Loucy (cell line): ENCODE measurements at regions not wholly inside any gene's neighbourhood (a gene's known extent, or its start where the extent isn't known, plus 50 kb on each side); places are given as distances from the start of the nearest gene placed in this dataset.

Experiments used
- H2AFZ ChIP-seq: fragments of 200-600 bp; sonication (generic); 2 replicates; pipeline ENCODE4 v1.6.0; 2016; ENCODE audit warnings: antibody characterized with exemption, mild to moderate bottlenecking, low read length, moderate library complexity
- H3F3A ChIP-seq: fragments of 200-600 bp; 2 replicates; pipeline ENCODE4 v1.6.0; 2016; ENCODE audit warnings: antibody characterized with exemption, low read depth, mild to moderate bottlenecking
- H3K27me3 ChIP-seq: fragments of 200-600 bp; sonication (generic); 2 replicates; pipeline ENCODE4 v1.6.1; 2014; ENCODE audit warnings: low read length, mild to moderate bottlenecking; ENCODE audit not compliant: insufficient read depth, poor library complexity, severe bottlenecking
- H3K36me3 ChIP-seq: fragments of 200-600 bp; sonication (generic); 2 replicates; pipeline ENCODE4 v1.6.1; 2016; ENCODE audit warnings: low read length; ENCODE audit not compliant: insufficient read depth
- H3K4me1 ChIP-seq: fragments of 200-600 bp; sonication (generic); 2 replicates; pipeline ENCODE4 v1.5.1; 2014; ENCODE audit warnings: low read length, mild to moderate bottlenecking; ENCODE audit not compliant: insufficient read depth, poor library complexity, severe bottlenecking
- H3K4me2 ChIP-seq: fragments of 200-600 bp; sonication (generic); 2 replicates; pipeline ENCODE4 v1.6.0; 2014; ENCODE audit warnings: antibody characterized with exemption, low read length, low read depth, mild to moderate bottlenecking; ENCODE audit not compliant: poor library complexity, severe bottlenecking
- H3K4me3 ChIP-seq: fragments of 200-600 bp; sonication (generic); 2 replicates; pipeline ENCODE4 v1.5.1; 2014; ENCODE audit warnings: low read length, mild to moderate bottlenecking, mixed read lengths; ENCODE audit not compliant: poor library complexity, severe bottlenecking
- H3K79me2 ChIP-seq: fragments of 200-600 bp; sonication (generic); 2 replicates; pipeline ENCODE4 v1.6.1; 2014; ENCODE audit warnings: low read length; ENCODE audit not compliant: insufficient read depth
- H3K9ac ChIP-seq: fragments of 200-600 bp; sonication (generic); 2 replicates; pipeline ENCODE4 v1.6.0; 2014; ENCODE audit warnings: mild to moderate bottlenecking, low read depth, low read length, moderate library complexity; ENCODE audit not compliant: poor library complexity, severe bottlenecking
- H3K9me2 ChIP-seq: fragments of 200-600 bp; sonication (generic); replicated peaks from 2 replicates; pipeline ENCODE4 v1.6.1; 2016; ENCODE audit warnings: low read depth, low read length, mixed read lengths
- H3K9me3 ChIP-seq: fragments of 200-600 bp; sonication (generic); 2 replicates; pipeline ENCODE4 v1.6.1; 2014; ENCODE audit warnings: mild to moderate bottlenecking, antibody characterized with exemption, low read length, low read depth; ENCODE audit not compliant: insufficient read depth
- H4K20me1 ChIP-seq: fragments of 200-600 bp; sonication (generic); 2 replicates; pipeline ENCODE4 v1.6.0; 2014; ENCODE audit warnings: antibody characterized with exemption, low read length, mild to moderate bottlenecking; ENCODE audit not compliant: insufficient read depth, poor library complexity, severe bottlenecking
- CTCF ChIP-seq: fragments of 200-600 bp; sonication (generic); conservative IDR thresholded peaks from 2 replicates; pipeline ENCODE4 v1.5.1; 2014; ENCODE audit warnings: mild to moderate bottlenecking, antibody characterized with exemption, low read length
- EZH2phosphoT487 ChIP-seq: fragments of 200-600 bp; IDR thresholded peaks from 2 replicates; pipeline ENCODE4 v1.6.1; 2018; ENCODE audit warnings: antibody characterized with exemption, mild to moderate bottlenecking, moderate library complexity, borderline replicate concordance

GRCh38 chr5:99317136-99317535 is 388.3 kb upstream of the CHD1 start:
- Histone ChIP-seq H3K9me3 (no peaks in the 10 kb centered on the region), H2AFZ (peak overlapping the region; percentile 36; the same call in 1 of the 2 replicates)
- TF ChIP-seq CTCF (no peak), EZH2phosphoT487 (no peak)

GRCh38 chr5:99316484-99316883 is 387.7 kb upstream of the CHD1 start:
- H3K9me2 ChIP-seq, result no peaks in the 10 kb centered on the region

More at GRCh38 chr5:99317136-99317535, 388.3 kb upstream of the CHD1 start:
- no peaks in the 10 kb centered on the region for H3K36me3 ChIP-seq
- H3K79me2 ChIP-seq, result no peaks in the 10 kb centered on the region
- no peaks in the 10 kb centered on the region for H4K20me1 ChIP-seq
- peaks cover 6% of the 10 kb centered on the region for H3K4me1 ChIP-seq
- H3K9ac ChIP-seq, result no peak overlapping the region
- H3K9me2 ChIP-seq, result no peaks in the 10 kb centered on the region
- peak overlapping the region; percentile 13 for H3K4me2 ChIP-seq
- no peaks in the 10 kb centered on the region for H3F3A ChIP-seq
- H3K27me3 ChIP-seq, result no peaks in the 10 kb centered on the region
- no peak overlapping the region for H3K4me3 ChIP-seq

GRCh38 chr5:99315413-99316183 is 386.8 kb upstream of the CHD1 start:
- Histone ChIP-seq H3F3A (no peaks in the 10 kb centered on the region), H3K4me1 (peaks cover 6% of the 10 kb centered on the region), H4K20me1 (no peaks in the 10 kb centered on the region), H3K4me2 (no peak overlapping the region), H2AFZ (no peak overlapping the region), H3K36me3 (no peaks in the 10 kb centered on the region), H3K27me3 (no peaks in the 10 kb centered on the region), H3K9me2 (no peaks in the 10 kb centered on the region), H3K9me3 (no peaks in the 10 kb centered on the region), H3K4me3 (no peak overlapping the region), H3K79me2 (no peaks in the 10 kb centered on the region), H3K9ac (no peak overlapping the region)
- TF ChIP-seq EZH2phosphoT487 (no peak), CTCF (no peak)

More at GRCh38 chr5:99316484-99316883, 387.7 kb upstream of the CHD1 start:
- Histone ChIP-seq H3K9ac (no peak overlapping the region), H3K9me3 (no peaks in the 10 kb centered on the region), H3F3A (no peaks in the 10 kb centered on the region), H2AFZ (no peak overlapping the region), H3K79me2 (no peaks in the 10 kb centered on the region), H4K20me1 (no peaks in the 10 kb centered on the region), H3K4me1 (peaks cover 6% of the 10 kb centered on the region), H3K4me3 (no peak overlapping the region), H3K36me3 (no peaks in the 10 kb centered on the region), H3K27me3 (no peaks in the 10 kb centered on the region), H3K4me2 (peak overlapping the region; percentile 13)
- no peak for TF ChIP-seq CTCF
- TF ChIP-seq EZH2phosphoT487, result no peak
